ENCODE measurements at regions not wholly inside any gene's neighbourhood (a gene's known extent, or its start where the extent isn't known, plus 50 kb on each side); places are given as distances from the start of the nearest gene placed in this dataset.

GRCh38 chr1:119286587-119287181 lies 81.9 kb upstream of the HAO2 start:
- Histone ChIP-seq H3K36me3 (ENCODE audit: control insufficient read depth, insufficient read depth, low read length) (no peaks in the 10 kb centered on the region), H3K79me2 (no peaks in the 10 kb centered on the region), H3K27ac (no peak overlapping the region), H3K4me1 (no peaks in the 10 kb centered on the region), H3K4me3 (ENCODE audit: low read depth, low read length) (no peak overlapping the region), H2AFZ (no peak overlapping the region), H3K27me3 (ENCODE audit: control insufficient read depth, insufficient read depth, low read length) (no peaks in the 10 kb centered on the region), H3K9me3 (ENCODE audit: control insufficient read depth, low read length) (no peaks in the 10 kb centered on the region), H3K4me2 (ENCODE audit: low read length) (no peak overlapping the region), H3K9ac (no peak overlapping the region)
- peak; percentile 27 for TF ChIP-seq CTCF (IDR thresholded peaks at IDR 0.05)

- H3K9me3 ChIP-seq (ENCODE audit: control insufficient read depth, low read length), result no peaks in the 10 kb centered on the region
- no peak overlapping the region for H2AFZ ChIP-seq
- H3K4me3 ChIP-seq (ENCODE audit: low read depth, low read length), result no peak overlapping the region
- TF ChIP-seq CTCF (IDR thresholded peaks at IDR 0.05), result no peak
- no peaks in the 10 kb centered on the region for H3K27me3 ChIP-seq (ENCODE audit: control insufficient read depth, insufficient read depth, low read length)
- no peaks in the 10 kb centered on the region for H3K79me2 ChIP-seq
- no peaks in the 10 kb centered on the region for H3K4me1 ChIP-seq
- H3K4me2 ChIP-seq (ENCODE audit: low read length), result no peak overlapping the region
- no peak overlapping the region for H3K9ac ChIP-seq
- no peak overlapping the region for H3K27ac ChIP-seq
- no peaks in the 10 kb centered on the region for H3K36me3 ChIP-seq (ENCODE audit: control insufficient read depth, insufficient read depth, low read length)
Observed at GRCh38 chr1:119288751-119289150, 79.8 kb upstream of the HAO2 start.

GRCh38 chr1:119290297-119290696 lies 78.3 kb upstream of the HAO2 start:
- no peak for TF ChIP-seq CTCF (IDR thresholded peaks at IDR 0.05)
- Histone ChIP-seq H3K27me3 (ENCODE audit: control insufficient read depth, insufficient read depth, low read length) (no peaks in the 10 kb centered on the region), H2AFZ (no peak overlapping the region), H3K4me1 (no peaks in the 10 kb centered on the region), H3K9me3 (ENCODE audit: control insufficient read depth, low read length) (no peaks in the 10 kb centered on the region), H3K79me2 (no peaks in the 10 kb centered on the region), H3K4me3 (ENCODE audit: low read depth, low read length) (no peak overlapping the region), H3K9ac (no peak overlapping the region), H3K27ac (no peak overlapping the region), H3K36me3 (ENCODE audit: control insufficient read depth, insufficient read depth, low read length) (no peaks in the 10 kb centered on the region), H3K4me2 (ENCODE audit: low read length) (no peak overlapping the region)

GRCh38 chr1:119291611-119292206 lies 76.9 kb upstream of the HAO2 start:
- H3K36me3 ChIP-seq (ENCODE audit: control insufficient read depth, insufficient read depth, low read length), result no peaks in the 10 kb centered on the region
- H3K4me3 ChIP-seq (ENCODE audit: low read depth, low read length), result no peak overlapping the region
- no peak overlapping the region for H3K4me2 ChIP-seq (ENCODE audit: low read length)
- no peak overlapping the region for H3K9ac ChIP-seq
- H3K9me3 ChIP-seq (ENCODE audit: control insufficient read depth, low read length), result no peaks in the 10 kb centered on the region
- H3K27ac ChIP-seq, result no peak overlapping the region
- no peaks in the 10 kb centered on the region for H3K27me3 ChIP-seq (ENCODE audit: control insufficient read depth, insufficient read depth, low read length)
- no peaks in the 10 kb centered on the region for H3K4me1 ChIP-seq
- H3K79me2 ChIP-seq, result no peaks in the 10 kb centered on the region
- no peak for TF ChIP-seq CTCF (IDR thresholded peaks at IDR 0.05)
- no peak overlapping the region for H2AFZ ChIP-seq

DNA sequence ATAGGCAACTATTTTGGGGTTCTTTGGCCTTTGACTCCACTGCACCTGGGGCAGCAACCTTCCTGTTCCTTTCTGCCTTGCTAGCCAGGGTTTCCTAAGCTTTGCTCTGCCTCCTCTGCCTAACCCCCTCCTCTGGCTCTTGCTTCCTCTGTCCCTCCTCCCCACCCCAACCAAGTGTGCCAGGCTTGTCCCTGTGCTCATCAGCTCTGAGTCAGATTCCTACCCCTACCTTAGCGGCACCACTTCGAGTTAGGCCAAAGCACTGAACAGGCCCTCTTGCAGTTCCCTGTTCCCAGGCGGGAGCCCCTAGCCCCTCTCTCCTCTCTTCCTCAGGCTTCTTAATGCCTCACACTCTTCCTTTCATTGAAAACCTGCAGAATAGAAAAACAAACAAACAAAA lies 74.8 kb upstream of the HAO2 start:
- no peaks in the 10 kb centered on the region for H3K79me2 ChIP-seq
- H3K4me1 ChIP-seq, result no peaks in the 10 kb centered on the region
- H3K4me2 ChIP-seq (ENCODE audit: low read length), result no peak overlapping the region
- no peak overlapping the region for H2AFZ ChIP-seq
- no peaks in the 10 kb centered on the region for H3K27me3 ChIP-seq (ENCODE audit: control insufficient read depth, insufficient read depth, low read length)
- no peaks in the 10 kb centered on the region for H3K36me3 ChIP-seq (ENCODE audit: control insufficient read depth, insufficient read depth, low read length)
- no peak overlapping the region for H3K27ac ChIP-seq
- no peak for TF ChIP-seq CTCF (IDR thresholded peaks at IDR 0.05)
- no peak overlapping the region for H3K9ac ChIP-seq
- H3K9me3 ChIP-seq (ENCODE audit: control insufficient read depth, low read length), result no peaks in the 10 kb centered on the region
- no peak overlapping the region for H3K4me3 ChIP-seq (ENCODE audit: low read depth, low read length)

All from parathyroid adenoma (tissue), 2 donors.